Midbrain (tissue), 1 donor: ENCODE measurements at regions not wholly inside any gene's neighbourhood (a gene's known extent, or its start where the extent isn't known, plus 50 kb on each side); places are given as distances from the start of the nearest gene placed in this dataset.
"Not testable (repeated sequence)": the region's sequence is repeated elsewhere in the genome, so short reads cannot be mapped to it uniquely, and the experiment has no call there.

ENCODE experiments used
- DNase-seq: peaks from one replicate; lab custom pipeline; 2025; lab: John Stamatoyannopoulos, UW

DNA sequence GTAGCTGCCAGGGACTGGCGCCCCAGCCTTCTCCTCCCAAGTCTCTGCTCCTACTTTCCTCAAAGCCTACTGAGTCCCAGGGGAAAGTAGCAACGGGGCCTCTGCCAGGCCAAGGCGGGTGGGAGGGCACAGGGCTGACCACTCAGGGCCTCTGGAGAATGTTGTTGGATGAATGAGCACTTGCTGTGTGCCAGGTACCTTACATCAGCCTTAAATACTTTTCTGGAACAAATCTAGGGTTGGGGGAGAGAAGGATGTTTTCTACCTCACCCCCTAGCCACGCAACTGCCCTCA lies 119.3 kb upstream of the ZBTB40 start:
- no peak for DNase-seq

DNA sequence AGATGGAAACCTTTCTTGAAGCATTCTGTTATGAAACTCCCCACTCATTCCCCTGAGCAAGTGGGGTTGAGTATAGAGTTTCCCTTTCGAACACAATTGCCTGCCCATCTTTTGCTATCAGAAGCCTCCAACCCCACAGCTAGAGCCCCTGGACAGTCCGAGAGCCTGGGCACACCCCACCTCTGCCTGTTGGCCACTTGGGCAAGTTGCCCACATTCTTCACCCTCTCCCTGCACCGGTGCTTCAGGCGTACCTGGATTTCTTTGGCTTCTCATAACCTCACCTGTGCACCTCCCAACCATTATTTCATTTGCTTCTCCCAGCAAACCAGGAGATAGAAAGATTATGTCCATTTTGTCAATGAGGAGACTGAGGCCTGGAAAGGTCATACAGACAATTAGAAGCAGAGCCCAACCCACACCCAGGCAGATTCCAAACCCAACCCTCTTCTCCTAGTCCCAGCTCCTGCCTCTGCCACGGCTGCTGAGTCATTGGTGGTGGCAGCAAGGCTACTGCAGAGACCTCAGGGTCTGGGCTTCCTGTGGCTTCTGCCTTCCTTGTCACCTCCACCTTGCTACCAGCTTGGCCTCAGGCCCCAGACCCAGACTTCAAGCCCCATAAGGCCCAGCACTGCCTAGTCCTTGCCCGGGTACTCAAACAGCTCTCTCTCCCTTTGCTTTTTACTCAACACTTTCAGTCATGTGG lies 118.7 kb upstream of the ZBTB40 start:
- DNase-seq = no peak

DNA sequence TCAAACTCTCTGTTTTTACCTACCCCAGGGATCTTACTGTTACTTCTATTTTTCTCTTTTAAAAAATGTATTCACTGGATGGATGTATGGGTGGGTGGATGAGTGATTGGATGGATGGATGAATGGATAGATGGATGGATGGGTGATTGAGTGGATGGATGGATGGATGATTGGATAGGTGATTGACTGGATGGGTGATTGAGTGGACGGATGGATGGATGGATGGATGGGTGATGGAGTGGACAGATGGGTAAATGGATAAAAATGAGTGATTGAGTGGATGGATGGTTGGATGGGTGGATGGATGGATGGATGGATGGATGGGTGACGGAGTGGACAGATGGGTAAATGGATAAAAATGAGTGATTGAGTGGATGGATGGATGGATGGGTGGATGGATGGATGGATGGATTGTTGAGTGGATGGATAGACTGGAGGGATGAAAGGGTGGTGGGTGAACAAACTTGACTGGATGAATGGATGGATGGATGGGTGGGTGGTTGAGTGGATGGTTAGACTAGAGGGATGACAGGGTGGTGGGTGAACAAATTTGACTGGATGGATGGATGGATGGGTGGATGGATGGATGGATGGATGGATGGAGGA lies 118.0 kb upstream of the ZBTB40 start:
- no peak for DNase-seq

DNA sequence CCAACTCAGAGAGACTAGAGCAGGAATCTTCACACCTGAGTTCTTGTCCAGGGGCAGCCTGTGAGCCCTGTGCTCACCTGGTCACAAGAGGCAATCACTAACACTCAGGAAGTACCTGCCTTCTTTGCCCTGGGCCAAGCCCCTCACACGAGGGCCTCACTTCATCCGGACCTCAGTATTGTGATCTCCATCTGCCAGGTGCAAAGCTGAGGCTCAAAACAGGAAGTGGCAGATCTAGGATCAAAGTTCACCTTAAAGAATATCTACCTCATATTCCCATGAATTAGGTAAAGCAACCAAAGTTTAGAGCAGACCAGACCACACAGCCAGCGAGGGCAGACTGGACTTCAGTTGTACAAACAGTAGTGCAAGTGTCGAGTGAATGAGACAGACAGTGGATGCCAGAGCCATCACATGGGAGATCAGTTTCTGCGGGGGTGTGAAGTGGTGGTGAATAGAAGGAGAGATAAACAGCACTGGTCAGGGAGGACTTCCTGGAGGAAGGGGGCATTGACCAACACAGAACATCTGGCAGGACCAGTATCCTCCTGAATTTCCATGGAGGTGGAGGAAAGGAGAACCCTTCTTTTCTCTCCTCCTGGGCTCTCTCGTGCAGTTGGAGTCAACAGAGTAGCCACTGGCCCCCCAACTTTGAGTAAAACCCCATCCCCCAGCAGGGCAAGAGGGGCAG lies 116.6 kb upstream of the ZBTB40 start:
- DNase-seq = no peak

DNA sequence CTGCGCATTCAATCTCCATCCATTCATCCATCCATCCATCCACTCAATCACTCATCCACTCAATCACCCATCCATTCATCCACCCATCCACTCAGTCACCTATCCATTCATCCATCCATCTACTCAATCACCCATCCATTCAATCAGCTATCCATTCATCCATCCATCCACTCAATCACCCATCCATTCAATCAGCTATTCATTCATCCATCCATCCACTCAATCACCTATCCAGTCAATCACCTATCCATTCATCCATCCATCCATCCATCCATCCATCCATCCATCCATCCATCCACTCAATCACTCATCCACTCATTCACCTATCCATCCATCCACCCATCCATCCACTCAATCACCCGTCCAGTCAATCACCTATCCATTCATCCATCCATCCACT lies 115.4 kb upstream of the ZBTB40 start:
- DNase-seq = not testable (repeated sequence)

DNA sequence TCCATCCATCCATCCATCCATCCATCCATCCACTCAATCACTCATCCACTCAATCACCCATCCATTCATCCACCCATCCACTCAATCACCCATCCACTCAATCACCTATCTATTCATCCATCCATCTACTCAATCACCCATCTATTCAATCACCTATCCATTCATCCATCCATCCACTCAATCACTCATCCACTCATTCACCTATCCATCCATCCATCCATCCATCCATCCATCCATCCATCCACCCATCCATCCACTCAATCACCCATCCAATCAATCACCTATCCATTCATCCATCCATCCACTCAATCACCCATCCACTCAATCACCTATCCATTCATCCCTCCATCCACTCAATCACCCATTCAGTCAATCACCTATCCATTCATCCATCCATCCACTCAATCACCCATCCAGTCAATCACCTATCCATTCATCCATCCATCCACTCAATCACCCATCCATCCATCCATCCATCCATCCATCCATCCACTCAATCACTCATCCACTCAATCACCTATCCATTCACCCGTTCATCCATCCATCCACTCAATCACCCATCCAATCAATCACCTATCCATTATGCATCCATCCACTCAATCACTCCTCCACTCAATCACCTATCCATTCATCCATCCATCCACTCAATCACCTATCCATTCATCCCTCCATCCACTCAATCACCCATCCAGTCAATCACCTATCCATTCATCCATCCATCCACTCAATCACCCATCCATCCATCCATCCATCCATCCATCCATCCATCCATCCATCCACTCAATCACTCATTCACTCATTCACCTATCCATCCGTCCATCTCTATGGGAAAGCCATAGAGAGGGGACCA lies 114.7 kb upstream of the ZBTB40 start:
- not testable (repeated sequence) for DNase-seq

DNA sequence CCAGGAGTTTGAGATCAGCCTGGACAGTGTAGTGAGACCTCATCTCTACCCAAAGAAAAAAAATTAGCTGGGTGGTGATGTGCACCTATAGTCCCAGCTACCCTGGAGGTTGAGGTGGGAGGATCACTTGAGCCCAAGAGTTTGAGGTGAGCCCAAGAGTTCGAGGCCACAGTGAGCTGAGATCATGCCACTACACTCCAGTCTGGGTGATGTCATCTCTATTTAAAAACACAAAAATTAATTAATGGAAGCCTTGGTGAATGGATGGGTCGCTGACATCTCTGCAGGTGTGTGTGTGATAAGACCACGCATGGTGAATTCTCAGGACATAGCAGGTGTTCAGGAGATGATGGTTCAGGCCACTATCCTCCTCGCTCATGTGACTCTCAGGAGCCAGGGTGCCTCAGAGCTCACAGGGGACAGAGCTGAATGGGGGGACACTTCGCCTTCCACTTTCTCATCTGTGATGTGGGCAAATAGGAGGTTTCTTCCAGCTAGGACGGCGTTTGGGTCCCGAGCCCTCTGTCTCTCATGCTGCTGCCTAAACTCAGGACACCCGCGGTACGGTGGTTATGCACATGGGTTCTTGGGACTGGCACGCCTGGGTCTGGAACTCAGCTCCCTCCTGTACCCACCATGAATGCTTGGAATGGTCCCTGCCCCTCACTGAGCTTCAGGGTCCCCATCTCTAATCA lies 113.4 kb upstream of the ZBTB40 start:
- DNase-seq = no peak

DNA sequence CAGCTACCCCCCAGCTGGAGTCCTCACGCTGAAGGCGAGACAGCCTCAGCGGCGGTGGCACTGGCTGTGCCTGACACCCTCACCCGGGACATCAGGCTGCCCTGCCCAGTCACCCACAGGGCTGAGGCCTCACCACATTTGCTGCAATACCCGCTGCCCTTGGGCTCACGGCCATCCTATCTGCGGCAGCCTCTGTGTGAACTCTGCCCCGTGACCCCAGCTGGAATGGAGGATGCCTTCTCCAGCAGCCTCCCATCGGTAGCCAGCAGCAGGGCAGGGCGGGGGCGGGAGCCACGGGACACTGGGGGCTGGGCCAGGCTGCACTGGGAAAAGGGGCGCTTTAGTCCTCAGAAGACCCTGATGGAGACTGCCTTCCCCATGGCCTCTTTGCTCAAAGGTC lies 112.4 kb upstream of the ZBTB40 start:
- no peak for DNase-seq

DNA sequence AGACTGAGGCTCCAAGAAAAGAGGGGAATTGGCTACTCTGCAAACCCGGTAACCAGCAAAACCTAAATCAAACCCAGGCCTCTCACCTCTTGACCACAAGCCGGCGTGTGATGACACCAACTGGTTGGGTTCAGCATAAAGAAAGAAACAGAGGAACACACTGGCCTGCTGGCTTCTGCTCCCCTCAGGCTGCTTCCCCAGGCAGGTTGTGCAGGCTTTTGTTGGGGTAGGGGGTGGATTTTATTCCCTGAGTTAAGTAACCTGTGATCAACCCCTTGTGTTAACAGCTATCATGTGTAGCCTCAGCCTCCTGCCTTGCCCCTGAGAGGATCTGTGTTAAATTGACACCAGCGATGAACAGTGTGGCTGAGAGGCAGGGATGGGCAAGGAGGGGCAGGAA lies 111.6 kb upstream of the ZBTB40 start:
- DNase-seq = no peak

DNA sequence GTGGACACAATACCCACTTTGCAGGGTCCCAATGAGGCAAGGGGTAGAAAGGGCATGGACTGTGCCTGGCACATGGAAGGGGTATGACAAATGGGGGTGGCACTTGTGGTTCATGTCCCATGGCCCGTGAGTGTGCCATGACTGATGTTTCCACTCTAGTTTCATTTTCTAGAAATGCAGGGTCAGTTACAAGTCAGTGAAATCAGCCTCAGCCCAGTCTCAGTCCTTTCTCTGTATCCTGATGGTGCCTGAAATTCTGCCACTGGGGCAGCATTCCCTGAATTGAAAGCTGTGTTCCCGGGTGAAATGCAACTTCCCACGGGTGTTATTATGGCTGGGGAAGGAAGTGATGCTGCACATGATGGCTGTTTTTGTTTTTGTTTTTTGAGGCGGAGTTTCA lies 110.8 kb upstream of the ZBTB40 start:
- DNase-seq = no peak

DNA sequence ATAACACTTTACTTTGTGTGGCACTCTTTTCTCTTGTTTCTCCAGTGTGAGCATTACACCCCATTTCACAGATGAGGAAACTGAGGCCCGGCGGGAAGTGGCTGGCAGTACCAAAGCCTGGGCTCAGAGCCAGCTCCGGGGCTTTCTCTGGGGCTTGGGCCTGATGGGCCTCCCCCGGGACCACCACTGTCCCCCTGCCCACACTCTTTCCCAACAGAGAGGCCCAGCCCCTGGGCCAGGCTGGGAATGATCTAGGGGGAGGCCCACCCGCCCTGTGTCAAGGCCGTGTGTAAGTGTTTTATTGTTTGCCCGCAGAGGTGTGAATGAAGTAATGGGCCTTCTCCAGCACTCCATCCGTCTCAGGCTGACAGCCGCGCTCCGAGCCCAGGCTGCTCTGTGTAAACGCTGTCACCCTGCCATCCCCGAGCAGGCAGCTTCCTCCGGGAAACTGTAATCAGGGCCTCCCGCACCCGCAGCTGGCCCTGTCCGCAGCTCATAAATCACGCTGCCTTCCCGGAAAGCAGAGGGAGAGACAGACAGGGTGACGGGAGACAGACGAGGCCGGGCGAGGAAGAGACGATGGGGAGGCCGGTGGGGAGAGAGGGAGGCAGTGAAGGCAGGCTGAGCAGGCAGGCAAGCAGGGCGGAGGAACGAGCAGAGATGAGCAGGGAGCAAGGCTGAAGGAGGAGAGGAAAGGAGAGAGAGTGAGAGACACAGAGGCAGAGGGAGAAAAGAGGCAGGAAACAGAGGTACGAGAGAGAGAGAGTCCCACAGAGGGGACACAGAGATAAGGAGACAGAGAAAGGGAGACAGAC lies 109.7 kb upstream of the ZBTB40 start:
- no peak for DNase-seq

DNA sequence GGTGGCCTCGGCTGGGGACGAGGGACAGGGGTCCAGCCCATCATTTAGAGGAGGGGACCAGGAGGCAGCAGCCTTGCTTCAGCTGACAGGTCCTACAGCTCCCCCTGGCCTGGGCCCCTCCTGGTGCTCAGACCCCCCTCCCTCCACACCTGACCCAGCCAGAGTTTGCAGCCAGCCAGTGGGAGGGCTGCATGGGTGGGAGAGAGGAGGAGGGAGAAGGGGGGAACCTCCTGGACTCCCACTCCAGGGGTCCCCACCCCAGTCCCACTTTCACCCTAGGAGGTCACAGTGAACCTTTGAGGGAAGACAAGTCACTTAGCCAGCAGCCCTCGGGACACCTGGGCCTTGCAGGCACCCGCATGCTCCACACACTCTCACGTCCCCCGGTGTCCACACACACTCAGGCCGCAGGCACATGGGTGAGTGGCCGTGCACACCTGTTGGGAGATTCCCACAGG lies 108.9 kb upstream of the ZBTB40 start:
- no peak for DNase-seq

DNA sequence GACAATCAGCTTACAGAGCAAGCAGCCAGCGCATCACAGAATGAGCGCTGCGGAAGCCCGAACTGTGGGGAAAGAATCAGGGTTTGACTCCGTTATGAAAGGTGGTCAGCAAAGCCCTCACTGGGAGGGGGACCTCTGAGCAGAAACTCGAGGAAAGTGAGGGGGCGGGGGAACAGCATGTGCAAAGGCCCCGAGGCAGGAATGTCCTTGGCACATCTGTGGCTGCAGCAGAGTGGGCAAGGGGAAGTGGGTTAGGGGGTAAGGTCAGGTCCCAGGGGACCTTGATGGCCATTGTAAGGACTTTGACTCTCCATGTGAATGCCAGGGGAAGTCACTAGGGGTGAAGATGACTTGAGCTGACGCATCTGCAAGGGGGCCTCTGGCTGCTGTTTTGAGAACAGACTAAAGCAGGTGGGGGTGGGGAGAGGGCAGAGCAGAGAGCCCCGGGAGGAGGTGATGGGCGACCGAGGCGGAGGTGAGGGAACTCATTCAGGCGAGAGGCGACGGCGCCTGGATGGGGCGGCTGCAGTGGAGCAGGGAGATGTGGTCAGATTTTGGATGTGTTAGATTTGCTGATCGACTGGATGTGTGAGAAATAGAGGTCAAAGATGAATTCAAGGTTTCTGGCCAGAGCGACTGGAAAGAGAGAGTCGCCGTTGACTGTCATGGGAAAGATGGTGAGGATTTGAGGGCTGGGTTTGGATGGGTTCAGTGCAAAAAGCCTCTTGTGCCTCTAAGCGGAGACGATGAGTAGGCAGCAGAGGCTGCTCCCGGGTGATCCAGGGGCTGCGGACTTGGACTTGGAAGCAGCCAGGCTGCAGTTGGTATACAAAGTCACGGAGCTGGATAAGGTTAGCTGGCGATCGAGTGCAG lies 108.0 kb upstream of the ZBTB40 start:
- DNase-seq = no peak

DNA sequence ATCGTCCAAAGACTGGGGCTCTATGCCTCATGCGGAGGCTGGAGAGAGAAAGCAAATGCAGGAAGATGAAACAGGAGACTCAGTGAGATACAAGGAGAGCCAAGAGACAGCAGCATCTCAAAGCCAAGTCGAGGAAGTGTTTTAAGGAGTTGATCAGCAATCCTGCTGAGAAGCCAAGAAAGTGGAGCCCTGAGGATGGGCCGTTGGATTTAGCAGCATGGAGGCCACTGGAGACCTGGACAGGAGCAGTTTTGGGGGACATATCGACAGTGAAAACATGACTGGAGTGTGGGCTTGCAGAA lies 107.4 kb upstream of the ZBTB40 start:
- DNase-seq = no peak

DNA sequence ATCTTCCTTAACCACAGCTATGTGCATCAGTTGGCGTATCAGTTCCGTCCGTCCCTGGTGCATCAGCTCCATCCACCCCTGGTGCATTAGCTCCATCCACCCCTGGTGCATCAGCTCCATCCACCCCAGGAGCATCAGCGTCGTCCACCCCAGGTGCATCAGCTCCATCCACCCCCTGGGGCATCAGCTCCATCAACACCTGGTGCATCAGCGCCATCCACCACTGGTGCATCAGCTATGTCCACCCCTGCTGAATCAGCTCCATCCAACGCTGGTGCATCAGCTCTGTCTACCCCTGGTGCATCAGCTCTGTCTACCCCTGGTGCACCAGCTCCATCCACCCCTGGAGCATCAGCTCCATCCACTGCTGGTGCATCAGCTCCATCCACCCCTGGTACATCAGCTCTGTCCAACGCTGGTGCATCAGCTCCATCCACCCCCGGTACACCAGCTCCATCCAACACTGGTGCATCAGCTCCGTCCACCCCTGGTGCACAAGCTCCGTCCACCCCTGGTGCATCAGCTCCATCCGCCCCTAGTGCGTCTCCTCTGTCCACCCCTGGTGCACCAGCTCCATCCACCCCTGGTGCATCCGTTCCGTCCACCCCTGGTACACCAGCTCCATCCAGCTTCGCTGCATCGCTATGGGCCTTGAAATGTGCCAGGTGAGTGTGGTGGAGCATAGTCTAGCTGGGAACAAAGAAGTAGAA lies 106.6 kb upstream of the ZBTB40 start:
- no peak for DNase-seq

DNA sequence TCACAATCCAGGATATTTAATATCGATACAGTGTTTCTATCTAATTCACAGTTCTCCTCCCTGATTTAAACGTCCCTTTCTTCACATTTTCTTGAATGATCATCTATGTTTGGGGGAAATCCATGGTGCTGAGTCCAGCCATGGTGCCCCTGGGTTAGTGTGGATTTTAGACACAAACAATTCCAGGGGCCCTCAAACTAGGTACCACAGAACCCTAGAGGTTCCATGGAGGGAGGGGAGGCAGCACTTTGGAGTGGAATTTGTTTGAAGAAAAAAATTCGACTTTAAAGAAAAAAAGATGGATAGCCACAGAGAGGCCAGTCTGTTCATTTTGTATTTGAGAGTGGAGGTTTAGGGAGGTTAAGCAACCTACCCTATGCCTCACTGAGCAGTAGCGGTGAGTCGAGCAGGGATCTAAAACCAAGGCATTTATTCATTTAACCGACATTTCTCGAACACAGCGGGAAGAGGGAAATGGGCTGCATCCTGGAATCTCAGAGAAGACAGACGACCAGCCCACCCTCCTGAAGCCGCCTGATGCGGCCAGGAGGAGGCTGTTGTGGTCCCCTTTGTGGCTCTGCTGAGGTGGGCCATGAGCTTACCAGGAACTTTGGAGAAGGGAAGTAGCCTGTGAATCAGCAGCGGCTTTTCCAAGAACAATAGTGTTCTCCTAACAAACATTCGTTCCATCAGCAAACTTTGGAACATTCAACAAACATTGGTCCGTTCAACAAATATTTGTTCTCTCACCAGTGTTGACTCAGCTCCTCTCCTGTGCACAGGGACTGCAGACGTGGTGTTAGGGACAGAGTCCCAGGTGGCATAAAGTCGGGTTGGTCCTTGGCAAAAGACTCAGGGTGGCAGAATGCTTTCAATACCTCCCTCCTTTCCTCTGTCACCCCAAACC lies 103.5 kb upstream of the ZBTB40 start:
- no peak for DNase-seq

DNA sequence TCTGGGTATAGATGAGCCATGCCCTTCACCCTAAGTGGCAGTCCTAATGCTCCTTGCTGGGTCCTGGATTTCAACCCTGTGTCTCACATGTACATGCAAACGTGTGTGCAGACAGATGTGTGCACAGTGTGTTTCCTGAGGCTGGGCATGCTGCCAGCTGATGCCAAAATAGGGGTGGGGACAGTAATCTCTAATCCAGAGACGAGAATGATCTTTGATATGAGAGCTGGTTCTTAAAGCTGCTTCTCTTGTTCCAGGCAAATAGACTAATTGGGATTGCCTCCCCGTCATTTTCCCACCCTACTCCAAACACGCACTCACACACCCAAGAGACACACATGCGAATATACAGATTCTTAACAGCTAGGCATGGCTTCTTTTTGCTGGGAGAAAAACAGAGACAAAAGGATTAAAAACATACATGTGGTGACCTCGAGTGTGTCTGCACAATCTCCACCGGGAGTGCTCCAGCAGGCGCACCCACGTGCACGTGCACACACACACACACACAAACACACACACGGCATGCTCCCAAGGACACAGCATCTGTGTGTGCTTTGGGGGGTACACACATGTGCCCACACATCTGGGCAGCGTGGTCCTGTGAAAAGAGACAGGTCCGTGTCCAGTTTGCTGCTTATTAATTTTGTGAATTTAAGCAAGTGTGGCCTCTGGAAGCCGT lies 102.1 kb upstream of the ZBTB40 start:
- DNase-seq = no peak
